K562 (cell line): ENCODE measurements at regions not wholly inside any gene's neighbourhood (a gene's known extent, or its start where the extent isn't known, plus 50 kb on each side); places are given as distances from the start of the nearest gene placed in this dataset.
"Not testable (repeated sequence)": the region's sequence is repeated elsewhere in the genome, so short reads cannot be mapped to it uniquely, and the experiment has no call there.

Experiments
- CTCF ChIP-seq, 3 experiments: IDR thresholded peaks in 2 of 3; conservative IDR thresholded peaks in 1 of 3; 2 replicates each; pipeline ENCODE4 v1.5.1; 2011 to 2012; ENCODE audit warnings: low read length in 3 of 3, mild to moderate bottlenecking in 3 of 3, control low read depth in 2 of 3, improper control_type of control experiment in 1 of 3, inconsistent platforms in 1 of 3, low read depth in 1 of 3, mixed read lengths in 1 of 3, moderate library complexity in 1 of 3; ENCODE audit not compliant: insufficient read depth in 2 of 3
- POLR2A ChIP-seq: fragments of 450-650 bp; conservative IDR thresholded peaks from 2 replicates; pipeline ENCODE4 v1.6.1; 2016
- RB1 ChIP-seq: fragments of 450-650 bp; IDR thresholded peaks from 2 replicates; pipeline ENCODE4 v1.6.1; 2017; ENCODE audit warnings: low read depth, mild to moderate bottlenecking
- SREBF2 ChIP-seq: sonication (generic); formaldehyde crosslinking; IDR thresholded peaks from 2 replicates; pipeline ENCODE4 v1.4.0; 2020; ENCODE audit warnings: mild to moderate bottlenecking, missing genetic modification reagents

GRCh38 chr1:219320563-219320962 is 146.9 kb downstream of the LYPLAL1 start:
- TF ChIP-seq CTCF (IDR thresholded peaks at IDR 0.05 in 2 of 3, conservative IDR thresholded peaks at IDR 0.05 in 1 of 3; ENCODE audit: insufficient read depth in 2 of 3, low read depth in 1 of 3, low read length in 3 of 3); SREBF2; RB1; POLR2A: not testable (repeated sequence)
